Esophagus mucosa (tissue), 1 donor: ENCODE measurements at regions not wholly inside any gene's neighbourhood (a gene's known extent, or its start where the extent isn't known, plus 50 kb on each side); places are given as distances from the start of the nearest gene placed in this dataset.
A peak's percentile ranks its signal among the peaks of the same experiment; 100 is the strongest.
"Not testable (repeated sequence)": the region's sequence is repeated elsewhere in the genome, so short reads cannot be mapped to it uniquely, and the experiment has no call there.

Source experiments
- ATAC-seq: fragments of 200-7000 bp; cut with Tn5 transposase; one replicate; pipeline ENCODE4 v1.9.1; 2020
- donor health status: DM: yes; HTN: yes; CAD: no.

GRCh38 chr13:50510885-50511545 is 332.5 kb downstream of the DLEU7 start:
- not testable (repeated sequence) for ATAC-seq

GRCh38 chr13:50511877-50512341 is 331.6 kb downstream of the DLEU7 start:
- no peak for ATAC-seq

- no peak for ATAC-seq
Observed at GRCh38 chr13:50512474-50513299, 330.8 kb downstream of the DLEU7 start.

GRCh38 chr13:50513300-50513877 is 330.1 kb downstream of the DLEU7 start:
- no peak for ATAC-seq

GRCh38 chr13:50514249-50514648 is 329.2 kb downstream of the DLEU7 start:
- no peak for ATAC-seq

GRCh38 chr13:50518131-50518530 is 325.4 kb downstream of the DLEU7 start:
- ATAC-seq, result no peak

GRCh38 chr13:50518781-50519201 is 324.7 kb downstream of the DLEU7 start:
- no peak for ATAC-seq

GRCh38 chr13:50519866-50520265 is 323.6 kb downstream of the DLEU7 start:
- ATAC-seq, result peak; percentile 33

GRCh38 chr13:50521006-50521830 is 322.3 kb downstream of the DLEU7 start:
- no peak for ATAC-seq

- no peak for ATAC-seq
Observed at GRCh38 chr13:50521831-50522149, 321.7 kb downstream of the DLEU7 start.

- ATAC-seq, result no peak
Observed at GRCh38 chr13:50522506-50522905, 321.0 kb downstream of the DLEU7 start.

GRCh38 chr13:50523307-50523706 is 320.2 kb downstream of the DLEU7 start:
- ATAC-seq, result no peak

GRCh38 chr13:50524560-50524959 is 318.9 kb downstream of the DLEU7 start:
- no peak for ATAC-seq

GRCh38 chr13:50526661-50527071 is 316.8 kb downstream of the DLEU7 start:
- ATAC-seq, result no peak

GRCh38 chr13:50527188-50527587 is 316.3 kb downstream of the DLEU7 start:
- no peak for ATAC-seq

GRCh38 chr13:50527612-50528509 is 315.6 kb downstream of the DLEU7 start:
- ATAC-seq, result no peak

GRCh38 chr13:50529154-50529882 is 314.2 kb downstream of the DLEU7 start:
- peak; percentile 88 for ATAC-seq

GRCh38 chr13:50531917-50532899 is 311.3 kb downstream of the DLEU7 start:
- ATAC-seq, result no peak

- no peak for ATAC-seq
Observed at GRCh38 chr13:50535050-50535449, 308.4 kb downstream of the DLEU7 start.

GRCh38 chr13:50537029-50537428 is 306.5 kb downstream of the DLEU7 start:
- no peak for ATAC-seq
